Sciatic nerve (tissue), 2 donors: ENCODE measurements at regions not wholly inside any gene's neighbourhood (a gene's known extent, or its start where the extent isn't known, plus 50 kb on each side); places are given as distances from the start of the nearest gene placed in this dataset.

ENCODE experiments used
- ATAC-seq: fragments of 200-7000 bp; cut with Tn5 transposase; one replicate; pipeline ENCODE4 v1.9.1; 2020; ENCODE audit warnings: mild to moderate bottlenecking, moderate library complexity
- DNase-seq: peaks from one replicate; pipeline ENCODE4 v3.0.0-alpha.2; 2020; ENCODE audit warnings: low spot score
- intact Hi-C: fragments of 100-400 bp; cut with DNase I; formaldehyde crosslinking; loops from one replicate; pipeline ENCODE4 v1.14.2; 2022
- donor health status: DM: no; HTN: no; CAD: no.
- donor health status: DM: no; HTN: no; CAD: no.

GRCh38 chr13:75072891-75073290, 409.1 kb downstream of the TBC1D4 start:
- intact Hi-C loops: no loop called here
- ATAC-seq (no peak), DNase-seq (no peak)

DNA sequence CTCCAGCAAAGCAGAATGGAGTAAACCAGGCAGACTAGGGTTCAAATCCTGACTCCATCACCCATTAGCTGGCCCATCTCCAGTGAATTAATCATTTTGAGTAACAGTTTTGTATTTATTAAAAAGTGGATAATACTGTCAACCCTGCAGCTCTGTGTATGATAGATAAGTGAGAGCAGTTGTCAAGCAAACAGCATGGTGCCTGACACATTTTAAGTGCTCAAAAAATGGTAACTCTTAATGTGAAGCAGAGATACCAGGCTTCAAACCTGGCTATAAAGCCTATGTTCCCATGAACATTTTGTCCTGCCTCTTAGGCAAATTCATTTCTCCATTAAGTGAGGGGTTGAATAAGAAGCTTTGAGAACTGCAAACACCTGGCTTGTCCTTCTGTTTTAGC, 409.6 kb downstream of the TBC1D4 start:
- ATAC-seq (no peak), DNase-seq (no peak)
- intact Hi-C loops: no loop called here

GRCh38 chr13:75071796-75072195, 410.2 kb downstream of the TBC1D4 start:
- intact Hi-C loops: no loop called here
- DNase-seq: no peak
- ATAC-seq: no peak

DNA sequence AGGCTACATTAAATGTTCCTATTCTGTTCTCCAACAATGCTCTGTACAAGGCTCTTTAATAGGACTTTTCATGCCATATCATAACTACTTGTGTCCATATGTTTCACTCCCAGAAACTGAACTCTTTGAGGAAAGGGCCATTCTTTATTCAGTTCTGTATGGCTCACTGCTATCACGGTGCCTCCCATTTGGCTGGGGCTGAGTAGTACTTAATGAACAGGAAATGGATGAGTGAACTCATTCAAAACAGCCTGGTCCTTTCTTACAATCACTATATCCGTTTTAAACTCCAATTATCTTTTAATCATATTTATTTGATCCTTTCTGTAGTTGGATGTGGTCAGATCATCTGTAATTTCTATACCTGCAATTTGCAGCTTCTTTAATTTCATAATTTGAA, 410.6 kb downstream of the TBC1D4 start:
- ATAC-seq: no peak
- intact Hi-C loops: no loop called here
- no peak for DNase-seq

- DNase-seq: no peak
Measured at GRCh38 chr13:75061909-75062308, 420.1 kb downstream of the TBC1D4 start.

GRCh38 chr13:75055296-75055695, 426.7 kb downstream of the TBC1D4 start:
- intact Hi-C loops: no loop called here
- DNase-seq (no peak), ATAC-seq (no peak)

More at GRCh38 chr13:75061909-75062308, 420.1 kb downstream of the TBC1D4 start:
- intact Hi-C loops: no loop called here
- no peak for ATAC-seq

DNA sequence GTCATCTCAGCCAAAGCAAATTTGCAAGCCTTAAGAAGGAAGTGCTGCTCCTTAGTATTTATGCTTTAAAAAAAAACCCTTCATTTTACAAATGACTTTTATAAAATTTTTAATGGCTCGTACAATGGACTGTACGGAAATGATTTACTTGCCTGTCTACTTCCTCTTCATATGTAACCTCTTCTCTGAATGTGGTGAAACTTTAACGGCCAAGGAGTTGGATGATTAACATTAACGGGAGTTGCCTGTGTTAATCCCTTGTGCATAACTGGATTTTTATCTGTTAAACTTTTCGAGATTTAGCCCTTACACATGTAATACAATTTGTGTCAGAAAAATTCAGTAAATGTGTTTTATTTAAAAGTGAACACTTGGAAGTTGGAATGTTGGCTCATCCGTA, 429.4 kb downstream of the TBC1D4 start:
- intact Hi-C loops: no loop called here
- ATAC-seq (no peak), DNase-seq (no peak)

DNA sequence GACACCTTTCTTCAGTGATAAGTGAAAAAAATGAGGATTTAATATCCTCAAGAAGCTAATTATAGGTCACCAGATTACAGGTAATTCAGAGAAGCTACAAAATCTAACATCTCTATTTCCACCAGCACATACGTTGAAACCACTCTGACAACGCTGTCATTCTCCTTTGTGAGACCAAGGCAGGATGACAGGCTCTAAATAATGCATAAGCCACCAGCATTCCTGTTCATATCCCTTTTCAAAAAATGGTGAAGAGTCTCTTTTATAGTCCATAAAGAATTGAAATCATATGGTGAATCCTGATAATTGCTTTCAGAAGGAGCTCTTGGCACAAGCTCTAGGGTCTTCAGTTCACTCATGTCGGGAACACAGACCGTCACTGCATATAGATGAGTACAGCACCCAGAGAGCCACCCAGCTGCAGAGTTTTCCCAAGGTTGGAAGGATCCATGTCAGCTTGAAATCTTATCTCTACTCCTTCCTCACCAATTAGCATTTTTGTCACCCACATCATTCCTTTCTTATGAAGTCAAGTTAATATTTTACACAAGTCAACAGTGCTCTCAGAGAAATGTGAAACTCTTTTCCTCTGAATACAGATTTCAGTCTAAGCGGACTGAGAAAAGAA, 431.4 kb downstream of the TBC1D4 start:
- DNase-seq: no peak
- no peak for ATAC-seq
- intact Hi-C loops: no loop called here

DNA sequence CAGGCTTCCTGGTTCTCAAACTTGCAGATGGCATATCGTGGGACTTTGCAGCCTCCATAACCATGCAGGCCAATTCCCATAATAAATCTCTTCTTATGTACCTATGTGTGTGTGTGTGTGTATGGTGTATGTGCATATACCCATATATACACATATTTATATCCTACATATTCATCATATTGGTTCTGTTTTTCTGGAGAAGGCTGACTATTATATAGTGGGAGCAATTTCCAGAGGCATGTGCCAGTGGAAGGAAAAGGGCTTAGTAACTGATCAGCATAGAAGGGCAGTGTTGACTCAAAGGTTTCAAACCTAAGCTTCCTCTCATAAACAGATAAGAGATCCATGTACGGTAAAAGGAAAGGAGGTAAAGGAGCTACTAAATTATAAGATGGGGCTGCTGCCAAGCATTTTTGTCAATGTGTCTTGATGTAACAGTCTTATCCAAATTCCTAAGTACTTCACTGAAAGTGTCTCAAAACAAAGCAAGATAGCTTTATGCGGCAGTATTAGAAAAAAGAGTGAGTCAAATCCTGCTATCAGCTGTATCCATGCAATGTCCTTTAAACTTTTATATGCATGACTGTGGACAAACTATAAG, 432.1 kb downstream of the TBC1D4 start:
- DNase-seq: no peak
- no peak for ATAC-seq
- intact Hi-C loops: no loop called here

GRCh38 chr13:75042807-75043206, 439.2 kb downstream of the TBC1D4 start:
- DNase-seq: no peak
- ATAC-seq: no peak

DNA sequence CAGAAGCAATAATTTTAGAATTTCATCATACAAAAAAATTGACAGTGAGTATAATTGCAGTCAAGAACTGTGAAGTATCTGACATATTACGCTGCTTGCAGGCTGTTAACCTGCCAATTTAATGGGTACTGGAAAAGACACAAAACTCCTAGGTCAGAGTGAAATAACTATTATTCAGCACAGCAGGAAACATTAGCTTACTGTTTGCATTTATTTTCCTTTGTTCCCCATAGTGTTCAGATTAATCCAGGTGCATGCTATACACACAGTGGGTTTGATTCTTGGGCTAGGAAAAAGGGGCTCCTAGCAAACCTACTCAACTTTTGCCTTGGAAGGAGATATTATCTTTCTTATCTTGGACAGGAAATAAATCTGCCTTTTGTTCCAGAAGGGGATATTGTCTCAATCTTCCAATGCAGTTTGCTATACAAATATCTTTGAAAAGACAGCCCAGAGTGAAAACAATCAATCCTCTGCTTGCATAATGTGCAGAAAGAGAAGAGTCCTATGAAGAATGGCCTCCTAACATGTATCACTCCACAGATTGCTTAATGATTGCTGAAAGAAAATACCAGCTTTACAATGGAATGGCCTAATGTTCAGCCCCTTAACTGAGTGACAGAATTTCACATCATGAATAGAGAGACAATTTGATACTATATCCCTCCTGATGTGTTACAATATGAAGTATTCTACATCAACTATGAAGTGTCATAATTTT, 443.4 kb downstream of the TBC1D4 start:
- DNase-seq (no peak), ATAC-seq (no peak)
- intact Hi-C loops: no loop called here

More at GRCh38 chr13:75042807-75043206, 439.2 kb downstream of the TBC1D4 start:
- intact Hi-C loops: no loop called here

DNA sequence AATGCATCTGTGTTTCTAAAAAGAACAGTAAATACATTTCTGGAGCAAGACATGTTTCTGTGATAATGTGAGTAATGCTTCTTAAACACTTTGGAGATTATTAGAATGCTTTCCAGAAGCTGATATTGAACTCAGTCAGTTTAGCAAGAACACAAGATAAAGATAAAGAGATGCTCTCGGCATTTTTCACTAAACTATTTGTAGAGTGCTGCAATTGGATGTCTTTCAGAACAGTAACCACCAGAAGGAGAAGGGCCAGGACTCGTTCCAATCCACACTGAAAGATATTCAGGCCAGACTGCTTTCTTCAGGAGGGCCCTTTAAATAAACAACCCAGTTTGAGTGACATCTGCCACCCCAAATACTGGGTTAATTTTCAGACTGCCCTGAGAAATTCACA, 456.0 kb downstream of the TBC1D4 start:
- DNase-seq (no peak), ATAC-seq (no peak)
- intact Hi-C loops: no loop called here

GRCh38 chr13:75024602-75025001, 457.4 kb downstream of the TBC1D4 start:
- intact Hi-C loops: no loop called here
- DNase-seq (no peak), ATAC-seq (no peak)

DNA sequence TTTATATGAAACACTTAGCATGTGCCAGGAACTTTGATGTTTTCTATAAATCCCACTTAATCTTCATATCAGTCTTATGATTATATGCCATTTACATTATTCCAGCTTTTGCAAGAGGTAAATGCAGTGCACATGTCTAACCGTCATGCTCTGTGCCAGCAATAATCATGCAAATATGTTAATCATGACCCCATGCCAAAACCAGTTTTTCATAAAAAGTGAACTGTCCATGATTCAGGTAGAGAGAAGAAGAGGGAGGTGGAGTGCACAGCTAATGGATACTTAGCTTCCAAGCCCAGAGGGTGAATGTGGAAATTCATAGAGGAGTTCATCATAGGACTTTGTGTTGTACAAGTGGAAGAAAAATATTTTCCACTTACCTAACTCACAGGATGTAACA, 458.4 kb downstream of the TBC1D4 start:
- ATAC-seq (no peak), DNase-seq (no peak)
- intact Hi-C loops: no loop called here

- ATAC-seq: no peak
- no peak for DNase-seq
- intact Hi-C loops: no loop called here
Measured at GRCh38 chr13:75021151-75021550, 460.8 kb downstream of the TBC1D4 start.

DNA sequence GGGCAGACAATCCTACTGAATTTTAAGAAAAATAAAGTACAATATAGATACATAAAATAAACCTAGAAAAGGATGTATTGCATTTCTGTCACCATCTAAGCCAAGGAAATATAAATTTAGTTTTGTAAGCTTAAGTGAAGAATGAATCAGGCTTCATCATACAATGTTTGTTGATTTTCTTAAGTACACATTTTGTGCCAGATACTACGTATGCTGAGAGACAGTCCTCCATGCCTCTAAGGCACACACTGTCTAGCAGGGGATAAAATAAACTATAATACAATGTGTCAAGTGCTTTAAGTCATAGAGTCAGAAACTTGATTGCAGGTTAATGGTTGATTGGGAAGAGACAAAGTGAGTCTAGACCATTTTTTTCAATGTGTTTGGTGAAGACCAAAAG, 465.7 kb downstream of the TBC1D4 start:
- ATAC-seq (no peak), DNase-seq (no peak)
- intact Hi-C loops: no loop called here

DNA sequence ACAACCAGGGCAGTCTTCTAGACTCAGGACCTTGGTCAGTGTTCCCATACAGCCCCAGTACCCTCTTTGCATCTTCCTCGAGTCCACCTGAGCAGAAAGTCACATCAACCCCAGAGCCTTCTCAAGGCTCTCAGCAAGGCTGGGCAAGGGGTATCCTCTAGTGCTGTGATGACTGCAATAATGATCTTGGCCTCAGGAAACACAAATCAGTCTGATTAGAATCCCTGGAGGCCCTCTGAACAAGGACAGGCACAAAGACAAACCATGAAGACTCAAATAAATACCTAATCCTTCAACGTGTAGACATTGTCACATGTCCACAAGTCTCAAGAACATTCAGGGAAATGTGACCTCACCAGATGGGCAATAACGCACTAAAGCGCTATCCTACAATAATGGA, 468.2 kb downstream of the TBC1D4 start:
- DNase-seq (no peak), ATAC-seq (no peak)
- intact Hi-C loops: no loop called here

DNA sequence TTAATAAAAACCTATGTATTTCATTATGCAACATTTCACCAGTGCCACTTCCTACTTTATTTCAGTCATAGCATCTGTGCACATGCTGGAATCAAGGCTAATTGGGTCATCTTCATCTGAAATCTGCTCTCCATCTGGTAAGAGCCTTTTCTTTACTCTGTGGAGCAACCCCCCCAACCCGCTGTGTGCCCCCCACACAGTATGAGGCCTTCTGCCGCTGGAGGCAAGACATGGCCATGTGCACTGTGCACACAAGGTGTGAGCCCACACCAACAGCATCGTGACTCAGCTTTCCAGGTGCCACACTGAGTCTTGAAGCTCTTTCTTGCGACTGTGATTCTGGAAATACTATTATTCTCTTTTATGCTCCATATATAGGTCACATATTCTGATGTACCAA, 471.0 kb downstream of the TBC1D4 start:
- intact Hi-C loops: no loop called here
- ATAC-seq: no peak
- DNase-seq: no peak

DNA sequence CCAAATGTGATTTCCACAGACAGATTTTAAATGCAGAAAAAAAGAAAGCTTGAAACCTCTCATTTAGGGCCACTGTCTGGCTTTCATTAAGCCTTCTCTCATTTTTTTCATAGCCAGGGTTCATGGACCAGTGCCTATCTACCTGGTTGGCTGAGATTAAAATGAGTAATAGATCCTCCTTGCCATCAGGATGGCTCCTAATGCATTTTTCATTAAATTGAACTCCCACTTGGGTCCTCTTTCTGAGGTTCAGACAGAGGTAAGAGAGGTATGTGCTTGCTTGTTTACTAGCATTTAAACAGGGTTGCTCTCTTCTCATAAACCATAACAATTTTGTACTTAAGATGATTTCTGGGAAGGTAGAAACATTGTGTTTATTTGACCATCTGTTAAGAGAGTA, 473.0 kb downstream of the TBC1D4 start:
- no peak for DNase-seq
- intact Hi-C loops: no loop called here
- no peak for ATAC-seq

DNA sequence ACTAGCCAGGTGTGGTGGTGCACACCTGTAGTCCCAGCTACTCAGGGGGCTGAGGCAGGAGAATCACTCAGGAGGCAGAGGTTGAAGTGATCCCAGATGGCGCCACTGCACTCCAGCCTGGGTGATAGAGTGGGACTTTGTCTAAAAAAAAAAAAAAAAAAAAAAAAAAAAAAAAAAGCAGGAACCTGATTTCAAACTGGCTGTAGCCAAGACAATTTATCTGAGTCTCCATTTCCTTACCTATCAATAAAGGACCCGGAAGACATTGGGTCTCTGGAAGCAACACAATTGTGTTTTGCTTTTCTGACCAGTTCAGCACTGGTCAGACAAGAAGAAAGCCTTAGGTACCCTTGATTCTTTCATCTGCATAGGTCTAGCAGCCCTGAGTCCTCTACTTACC, 491.0 kb downstream of the TBC1D4 start:
- DNase-seq (no peak), ATAC-seq (no peak)
- intact Hi-C loops: no loop called here
